Caco-2 (cell line): ENCODE measurements at regions not wholly inside any gene's neighbourhood (a gene's known extent, or its start where the extent isn't known, plus 50 kb on each side); places are given as distances from the start of the nearest gene placed in this dataset.

Source experiments
- BruUV-seq: library from RNA; stranded (reverse); fragments of 400-500 nt; replicated peaks from 2 replicates; lab custom pipeline; 2021; lab: Mats Ljungman, UMichigan
- CTCF ChIA-PET: fragments of 300-600 bp; sonication (Branson Sonifier 250); formaldehyde crosslinking; loops from one replicate; lab custom pipeline; 2022; ENCODE audit warnings: antibody characterized with exemption; lab: Charles Lee
- POLR2A ChIA-PET: fragments of 300-600 bp; sonication (Branson Sonifier 250); formaldehyde crosslinking; loops from one replicate; lab custom pipeline; 2022; ENCODE audit warnings: antibody characterized with exemption; lab: Charles Lee
- DNase-seq, 2 experiments: peaks; one replicate each; pipeline versions ENCODE4 v3.0.0 to v3.0.0-alpha.2; 2020 to 2022
- H3K27me3 ChIP-seq: replicated peaks from 2 replicates; pipeline ENCODE4 v1.6.0; 2011; ENCODE audit warnings: low read length; ENCODE audit not compliant: control insufficient read depth, insufficient read depth
- H3K36me3 ChIP-seq: 2 replicates; pipeline ENCODE4 v1.5.1; 2011; ENCODE audit warnings: low read length; ENCODE audit not compliant: control insufficient read depth, insufficient read depth
- H3K4me1 ChIP-seq: fragments of 250-450 bp; sonication (Bioruptor Pico); 2 replicates; pipeline ENCODE4 v1.5.1; 2020; ENCODE audit warnings: mild to moderate bottlenecking
- H3K4me3 ChIP-seq: 2 replicates; pipeline ENCODE4 v1.5.1; 2011; ENCODE audit warnings: low read depth, mild to moderate bottlenecking, control low read depth, low read length
- H3K9me3 ChIP-seq: fragments of 250-450 bp; sonication (Bioruptor Pico); 2 replicates; pipeline ENCODE4 v1.5.1; 2020; ENCODE audit warnings: mild to moderate bottlenecking, moderate library complexity
- H3K27ac Mint-ChIP-seq: one replicate; pipeline ENCODE4 v1.8.0; 2022; ENCODE audit warnings: mixed read lengths; ENCODE audit not compliant: unreplicated experiment
- H3K27me3 Mint-ChIP-seq: one replicate; pipeline ENCODE4 v1.8.0; 2022; ENCODE audit warnings: mixed read lengths; ENCODE audit not compliant: insufficient read depth, unreplicated experiment
- H3K36me3 Mint-ChIP-seq: one replicate; pipeline ENCODE4 v1.8.0; 2022; ENCODE audit warnings: mild to moderate bottlenecking, mixed read lengths; ENCODE audit not compliant: insufficient read depth, unreplicated experiment
- H3K4me1 Mint-ChIP-seq: one replicate; pipeline ENCODE4 v1.8.0; 2022; ENCODE audit warnings: low read depth, mixed read lengths; ENCODE audit not compliant: unreplicated experiment
- H3K4me3 Mint-ChIP-seq: one replicate; pipeline ENCODE4 v1.8.0; 2022; ENCODE audit warnings: mild to moderate bottlenecking, moderate library complexity, mixed read lengths; ENCODE audit not compliant: unreplicated experiment
- H3K9me3 Mint-ChIP-seq: one replicate; pipeline ENCODE4 v1.8.0; 2022; ENCODE audit warnings: mixed read lengths; ENCODE audit not compliant: unreplicated experiment
- intact Hi-C: fragments of 100-400 bp; cut with micrococcal nuclease; formaldehyde crosslinking; loops from one replicate; pipeline ENCODE4 v1.10.0; 2022; ENCODE audit not compliant: unreplicated experiment
- TF ChIP-seq, protein P1 (sequence below), 2 experiments: fragments of 200-600 bp in 1 of 2; IDR thresholded peaks; 1 replicate in 1 of 2; 2 replicates in 1 of 2; pipeline versions ENCODE4 v1.5.1 to v1.8.0; 2011 to 2022; ENCODE audit warnings: antibody characterized with exemption in 1 of 2, control low read depth in 1 of 2, inconsistent platforms in 1 of 2, low read depth in 1 of 2, low read length in 1 of 2, mild to moderate bottlenecking in 1 of 2, moderate library complexity in 1 of 2; ENCODE audit not compliant: insufficient read depth in 1 of 2, severe bottlenecking in 1 of 2, unreplicated experiment in 1 of 2

DNA sequence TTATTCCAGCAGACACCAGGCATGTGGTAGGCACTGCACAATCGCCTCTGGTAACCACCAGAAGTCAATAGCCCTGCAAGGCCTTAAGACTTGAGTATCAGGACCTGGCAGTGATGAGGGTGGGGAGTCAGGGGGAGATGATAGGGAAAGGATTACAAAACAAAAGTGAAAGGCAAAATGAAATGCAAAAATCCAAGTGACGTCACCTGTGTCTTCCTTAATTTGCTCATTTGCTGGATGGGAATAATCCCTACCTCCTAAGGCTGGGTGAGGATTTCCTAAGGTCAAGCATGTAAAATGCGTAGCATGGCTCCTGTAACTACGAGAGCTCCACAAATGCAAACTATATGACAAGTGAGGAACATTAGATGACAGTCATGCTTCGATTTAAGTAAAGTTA is 58.4 kb downstream of the FOXI1 start:
- H3K36me3 Mint-ChIP-seq: no peaks in the 10 kb centered on the region
- TF ChIP-seq, protein P1, sequence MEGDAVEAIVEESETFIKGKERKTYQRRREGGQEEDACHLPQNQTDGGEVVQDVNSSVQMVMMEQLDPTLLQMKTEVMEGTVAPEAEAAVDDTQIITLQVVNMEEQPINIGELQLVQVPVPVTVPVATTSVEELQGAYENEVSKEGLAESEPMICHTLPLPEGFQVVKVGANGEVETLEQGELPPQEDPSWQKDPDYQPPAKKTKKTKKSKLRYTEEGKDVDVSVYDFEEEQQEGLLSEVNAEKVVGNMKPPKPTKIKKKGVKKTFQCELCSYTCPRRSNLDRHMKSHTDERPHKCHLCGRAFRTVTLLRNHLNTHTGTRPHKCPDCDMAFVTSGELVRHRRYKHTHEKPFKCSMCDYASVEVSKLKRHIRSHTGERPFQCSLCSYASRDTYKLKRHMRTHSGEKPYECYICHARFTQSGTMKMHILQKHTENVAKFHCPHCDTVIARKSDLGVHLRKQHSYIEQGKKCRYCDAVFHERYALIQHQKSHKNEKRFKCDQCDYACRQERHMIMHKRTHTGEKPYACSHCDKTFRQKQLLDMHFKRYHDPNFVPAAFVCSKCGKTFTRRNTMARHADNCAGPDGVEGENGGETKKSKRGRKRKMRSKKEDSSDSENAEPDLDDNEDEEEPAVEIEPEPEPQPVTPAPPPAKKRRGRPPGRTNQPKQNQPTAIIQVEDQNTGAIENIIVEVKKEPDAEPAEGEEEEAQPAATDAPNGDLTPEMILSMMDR (IDR thresholded peaks at IDR 0.05; ENCODE audit: insufficient read depth in 1 of 2, low read depth in 1 of 2, low read length in 1 of 2, severe bottlenecking in 1 of 2, unreplicated experiment in 1 of 2): no peak
- H3K27ac Mint-ChIP-seq: no peak overlapping the region
- POLR2A ChIA-PET: no interaction called here
- no peak for DNase-seq
- Histone ChIP-seq H3K4me1 (0 out of 2 replicates have a peak, but pooled peaks cover 6% of the 10 kb centered on the region), H3K9me3 (no peaks in the 10 kb centered on the region), H3K4me3 (no peak overlapping the region), H3K27me3 (no peaks in the 10 kb centered on the region), H3K36me3 (no peaks in the 10 kb centered on the region)
- H3K4me1 Mint-ChIP-seq: no peaks in the 10 kb centered on the region
- no peak overlapping the region for H3K4me3 Mint-ChIP-seq
- intact Hi-C loops: no loop called here
- no peaks in the 10 kb centered on the region for H3K27me3 Mint-ChIP-seq
- CTCF ChIA-PET: no interaction called here
- H3K9me3 Mint-ChIP-seq: no peaks in the 10 kb centered on the region
- no TSS peak for BruUV-seq

DNA sequence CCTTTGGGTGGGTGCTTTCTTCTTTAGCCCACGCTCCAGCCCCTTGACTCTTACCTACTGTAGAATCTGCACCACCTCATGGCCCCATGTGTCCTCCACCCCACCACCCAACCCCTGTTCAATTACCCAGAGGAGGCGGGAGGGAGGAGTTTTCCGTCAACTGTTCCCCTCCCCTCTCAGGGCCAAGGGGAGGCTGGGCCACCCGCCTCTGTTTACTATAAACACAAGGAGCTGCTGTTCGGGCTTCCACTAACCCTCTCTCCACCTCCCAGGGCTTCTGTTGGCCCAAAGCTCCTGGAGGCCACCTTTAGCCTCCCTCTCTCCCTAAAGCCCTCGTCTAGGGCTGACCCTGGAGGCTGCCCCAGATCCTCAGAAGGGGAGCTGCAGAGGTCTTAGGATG is 59.2 kb downstream of the FOXI1 start:
- Mint-ChIP-seq H3K27ac (no peak overlapping the region), H3K27me3 (no peaks in the 10 kb centered on the region), H3K4me3 (no peak overlapping the region), H3K4me1 (no peaks in the 10 kb centered on the region), H3K9me3 (no peaks in the 10 kb centered on the region), H3K36me3 (no peaks in the 10 kb centered on the region)
- H3K27me3 ChIP-seq: no peaks in the 10 kb centered on the region
- 0 out of 2 replicates have a peak, but pooled peaks cover 6% of the 10 kb centered on the region for H3K4me1 ChIP-seq
- TF ChIP-seq, protein P1 (IDR thresholded peaks at IDR 0.05; ENCODE audit: insufficient read depth in 1 of 2, low read depth in 1 of 2, low read length in 1 of 2, severe bottlenecking in 1 of 2, unreplicated experiment in 1 of 2): no peak
- no peak overlapping the region for H3K4me3 ChIP-seq
- CTCF ChIA-PET: no interaction called here
- no peaks in the 10 kb centered on the region for H3K36me3 ChIP-seq
- BruUV-seq: no TSS peak
- POLR2A ChIA-PET: no interaction called here
- intact Hi-C loops: no loop called here
- no peak for DNase-seq
- no peaks in the 10 kb centered on the region for H3K9me3 ChIP-seq

DNA sequence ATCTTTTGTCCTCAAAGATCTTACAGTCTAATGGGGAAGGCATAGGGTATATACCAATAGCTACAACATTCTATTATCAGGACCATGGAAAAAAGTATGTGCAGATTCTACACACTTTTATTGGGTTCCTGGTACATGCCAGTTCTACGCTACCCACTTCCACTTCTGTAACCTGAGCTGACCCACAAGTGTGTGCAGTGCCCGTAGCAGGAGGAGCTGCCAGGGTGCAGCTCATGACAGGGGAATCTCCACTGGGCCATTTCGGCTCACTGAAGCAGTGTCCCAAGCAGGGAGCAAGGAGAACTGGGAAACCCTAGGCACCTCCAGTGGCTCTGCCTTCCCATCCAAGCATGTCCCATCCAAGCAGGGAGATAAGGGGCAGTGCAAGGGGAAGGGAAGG is 60.4 kb downstream of the FOXI1 start:
- H3K27me3 Mint-ChIP-seq: peaks cover 4% of the 10 kb centered on the region
- BruUV-seq: no TSS peak
- ChIA-PET CTCF (interaction anchor here (1.3 kb wide), 1 partner anchor 18 kb away, joined by 5 read pairs; no protein-coding TSS in a partner anchor), POLR2A (no interaction called here)
- DNase-seq: no peak
- no peak overlapping the region for H3K4me3 ChIP-seq
- H3K4me3 Mint-ChIP-seq: no peak overlapping the region
- H3K27me3 ChIP-seq: no peaks in the 10 kb centered on the region
- TF ChIP-seq, protein P1 (IDR thresholded peaks at IDR 0.05; ENCODE audit: insufficient read depth in 1 of 2, low read depth in 1 of 2, low read length in 1 of 2, severe bottlenecking in 1 of 2, unreplicated experiment in 1 of 2): no peak
- no peak overlapping the region for H3K27ac Mint-ChIP-seq
- 0 out of 2 replicates have a peak, but pooled peaks cover 6% of the 10 kb centered on the region for H3K4me1 ChIP-seq
- H3K9me3 ChIP-seq: no peaks in the 10 kb centered on the region
- intact Hi-C loops: no loop called here
- H3K4me1 Mint-ChIP-seq: no peaks in the 10 kb centered on the region
- H3K36me3 ChIP-seq: no peaks in the 10 kb centered on the region
- H3K36me3 Mint-ChIP-seq: no peaks in the 10 kb centered on the region
- H3K9me3 Mint-ChIP-seq: no peaks in the 10 kb centered on the region
